GM19452 (cell line): ENCODE measurements at regions not wholly inside any gene's neighbourhood (a gene's known extent, or its start where the extent isn't known, plus 50 kb on each side); places are given as distances from the start of the nearest gene placed in this dataset.
"Not testable (repeated sequence)": the region's sequence is repeated elsewhere in the genome, so short reads cannot be mapped to it uniquely, and the experiment has no call there.

ENCODE experiments used
- ATAC-seq: cut with Tn5 transposase; IDR thresholded peaks from one replicate; pipeline ENCODE4 v1.9.1; 2021; ENCODE audit not compliant: unreplicated experiment

- not testable (repeated sequence) for ATAC-seq
These were observed 97.5 kb downstream of the ZNF664 start for GRCh38 chr12:124070394-124071074.

- ATAC-seq: no peak
These were observed 98.0 kb downstream of the ZNF664 start for GRCh38 chr12:124071075-124071443.

GRCh38 chr12:124073356-124074035 lies 100.5 kb downstream of the ZNF664 start:
- no peak for ATAC-seq

GRCh38 chr12:124075841-124076240 lies 102.8 kb downstream of the ZNF664 start:
- ATAC-seq: no peak

- ATAC-seq: no peak
These were observed 104.7 kb downstream of the ZNF664 start for GRCh38 chr12:124077701-124078100.

GRCh38 chr12:124078800-124079199 lies 105.8 kb downstream of the ZNF664 start:
- ATAC-seq: no peak

- no peak for ATAC-seq
These were observed 107.6 kb downstream of the ZNF664 start for GRCh38 chr12:124080649-124081048.

- ATAC-seq: no peak
These were observed 109.0 kb downstream of the ZNF664 start for GRCh38 chr12:124082012-124082411.

GRCh38 chr12:124082687-124083086 lies 109.7 kb downstream of the ZNF664 start:
- no peak for ATAC-seq

GRCh38 chr12:124083708-124084107 lies 110.7 kb downstream of the ZNF664 start:
- no peak for ATAC-seq

GRCh38 chr12:124085419-124086296 lies 112.6 kb downstream of the ZNF664 start:
- no peak for ATAC-seq

GRCh38 chr12:124086299-124086898 lies 113.4 kb downstream of the ZNF664 start:
- no peak for ATAC-seq

GRCh38 chr12:124087266-124088051 lies 114.4 kb downstream of the ZNF664 start:
- no peak for ATAC-seq

- ATAC-seq: no peak
These were observed 115.3 kb downstream of the ZNF664 start for GRCh38 chr12:124088217-124088907.

- ATAC-seq: not testable (repeated sequence)
These were observed 116.3 kb downstream of the ZNF664 start for GRCh38 chr12:124089181-124089914.

- ATAC-seq: no peak
These were observed 118.8 kb downstream of the ZNF664 start for GRCh38 chr12:124091835-124092234.

GRCh38 chr12:124092532-124092931 lies 119.5 kb downstream of the ZNF664 start:
- ATAC-seq: not testable (repeated sequence)

- ATAC-seq: no peak
These were observed 120.3 kb downstream of the ZNF664 start for GRCh38 chr12:124093297-124093696.

- no peak for ATAC-seq
These were observed 121.2 kb downstream of the ZNF664 start for GRCh38 chr12:124094188-124094587.
